HG03521 (cell line): ENCODE measurements at regions not wholly inside any gene's neighbourhood (a gene's known extent, or its start where the extent isn't known, plus 50 kb on each side); places are given as distances from the start of the nearest gene placed in this dataset.

Experiments used
- ATAC-seq: cut with Tn5 transposase; IDR thresholded peaks from one replicate; pipeline ENCODE4 v1.9.1; 2021; ENCODE audit warnings: mild to moderate bottlenecking, moderate library complexity; ENCODE audit not compliant: unreplicated experiment

DNA sequence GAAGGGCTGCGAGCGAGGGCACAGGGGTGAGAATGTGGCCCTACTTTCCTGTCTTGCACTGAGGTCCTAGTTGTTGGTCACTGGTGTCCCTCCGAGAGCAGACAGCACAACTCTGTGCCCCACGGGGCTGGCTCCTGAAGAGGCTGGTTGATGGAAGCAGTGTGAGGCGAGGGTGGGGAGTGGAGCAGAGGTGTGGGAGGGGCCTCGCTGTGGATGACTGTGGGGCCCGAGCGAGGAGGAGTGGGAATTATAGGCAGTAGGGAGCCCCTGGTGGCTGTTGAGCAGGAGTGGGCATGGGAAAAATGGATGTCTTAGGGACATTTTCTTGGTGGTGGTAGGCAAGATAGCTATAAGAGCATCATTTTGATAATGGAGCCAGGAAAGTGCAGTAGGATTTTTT lies 660.5 kb upstream of the HS6ST1 start:
- ATAC-seq: no peak

- ATAC-seq: no peak
These were observed 661.8 kb upstream of the HS6ST1 start for GRCh38 chr2:128980475-128980874.

DNA sequence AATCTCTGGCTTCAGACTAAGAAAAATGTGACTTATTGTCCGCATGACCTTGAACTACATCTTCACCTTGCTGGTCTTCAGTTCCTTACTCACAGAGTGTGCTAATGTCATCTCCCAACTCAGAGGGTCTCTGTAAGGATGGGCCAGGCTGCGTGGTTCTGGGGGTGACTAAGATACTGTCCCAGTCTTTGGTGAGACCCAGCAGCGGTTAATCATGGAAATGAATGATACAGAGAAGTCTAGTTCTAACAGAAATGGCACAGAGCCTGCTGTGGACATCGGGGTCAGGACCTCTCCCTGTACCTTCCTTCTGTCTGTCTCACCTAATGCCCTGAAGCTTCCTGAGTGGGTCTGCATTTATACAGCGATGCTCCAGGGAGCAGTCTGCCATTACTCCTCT lies 662.7 kb upstream of the HS6ST1 start:
- no peak for ATAC-seq

GRCh38 chr2:128982001-128982400 lies 663.3 kb upstream of the HS6ST1 start:
- no peak for ATAC-seq

DNA sequence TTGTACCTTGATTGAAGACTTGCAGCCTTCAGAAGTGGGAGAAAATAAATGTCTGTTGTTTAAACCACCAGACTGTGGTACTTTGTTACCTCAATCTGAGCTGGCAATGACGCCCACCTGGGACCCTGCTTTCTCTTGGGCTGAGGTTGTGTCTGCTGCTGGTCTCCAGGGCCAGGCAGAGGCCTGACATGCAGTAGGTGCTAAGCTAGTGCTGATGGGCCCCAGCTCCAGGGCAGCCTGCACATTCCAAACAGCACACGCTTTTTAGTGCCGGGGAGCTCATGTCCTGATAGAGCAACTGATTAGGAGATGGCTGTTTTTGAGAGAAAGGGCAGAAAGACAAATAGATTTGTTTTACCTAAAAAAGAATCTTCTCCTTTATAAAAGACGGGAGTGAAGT lies 664.0 kb upstream of the HS6ST1 start:
- no peak for ATAC-seq

GRCh38 chr2:128983094-128983493 lies 664.4 kb upstream of the HS6ST1 start:
- no peak for ATAC-seq

- no peak for ATAC-seq
These were observed 665.4 kb upstream of the HS6ST1 start for GRCh38 chr2:128984081-128984480.

GRCh38 chr2:128984855-128985254 lies 666.2 kb upstream of the HS6ST1 start:
- no peak for ATAC-seq

DNA sequence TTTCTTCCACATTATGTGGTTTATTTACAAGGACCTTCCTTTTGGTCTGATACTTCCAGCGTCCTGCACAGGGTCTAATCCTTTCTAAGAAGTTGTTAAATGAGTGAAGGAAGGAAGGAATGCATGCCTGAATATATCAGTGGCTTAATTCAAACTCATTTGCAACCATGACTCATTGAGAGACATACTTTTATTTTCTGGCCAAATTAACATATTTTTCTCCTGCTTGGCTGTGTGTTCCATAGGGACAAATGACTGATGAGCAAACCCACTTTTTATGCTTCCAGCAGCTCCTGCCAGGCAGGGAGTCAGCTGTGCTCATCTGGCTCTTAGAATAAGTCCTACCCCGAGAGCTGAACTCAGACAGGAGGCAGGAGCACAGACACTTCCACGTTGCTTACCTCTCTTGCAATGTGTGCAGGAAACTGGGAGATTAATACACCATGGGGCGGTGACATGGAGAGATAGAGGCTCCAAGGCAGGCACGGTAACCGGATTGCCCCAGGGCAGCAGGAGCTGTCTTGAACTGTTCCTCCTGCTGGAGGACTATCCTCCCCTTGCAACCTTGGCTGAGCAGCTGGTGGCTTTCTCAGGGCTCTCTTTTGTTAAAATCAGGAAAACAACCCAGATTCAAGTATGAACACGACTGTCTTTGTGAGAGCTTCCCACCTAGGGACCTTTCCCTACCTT lies 667.5 kb upstream of the HS6ST1 start:
- ATAC-seq: no peak

DNA sequence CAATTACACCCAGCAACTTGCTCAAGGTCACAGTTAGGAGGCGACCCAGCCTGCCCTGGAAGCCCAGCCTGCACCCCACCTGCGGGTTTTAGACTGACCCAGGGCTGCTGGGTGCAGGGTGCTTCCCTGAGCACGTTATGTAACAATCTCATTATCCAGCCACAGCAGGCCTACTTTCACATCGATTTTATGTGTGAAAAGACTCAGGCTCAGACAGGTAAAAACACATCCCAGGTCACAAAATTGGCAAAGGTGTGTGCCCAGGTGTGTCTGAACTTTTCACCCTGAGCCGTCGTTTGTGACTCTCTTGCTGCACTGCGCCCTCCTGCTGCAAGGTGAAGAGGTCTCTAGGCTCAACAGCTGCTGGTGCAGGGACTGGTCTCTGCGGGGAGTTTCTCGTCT lies 668.2 kb upstream of the HS6ST1 start:
- ATAC-seq: no peak

DNA sequence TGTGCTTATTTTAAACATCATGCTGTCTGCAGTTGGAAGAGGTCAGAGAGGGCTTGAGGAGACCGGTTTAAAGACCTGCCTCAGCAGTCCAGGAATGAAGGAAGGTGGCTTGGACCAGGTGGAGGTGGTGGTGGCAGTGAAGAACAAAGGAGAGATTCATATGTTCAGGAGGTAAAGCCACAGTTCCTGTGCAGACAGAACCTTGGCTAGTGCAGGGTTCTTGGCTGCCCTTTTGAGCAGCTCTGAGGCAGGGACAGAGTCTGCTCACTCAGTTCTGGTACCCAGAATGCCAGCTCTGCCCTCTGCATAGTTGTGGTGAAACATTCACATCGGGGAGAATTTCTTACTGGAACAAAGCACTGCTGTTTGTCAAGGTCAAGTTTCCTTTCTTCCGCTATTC lies 669.7 kb upstream of the HS6ST1 start:
- no peak for ATAC-seq

DNA sequence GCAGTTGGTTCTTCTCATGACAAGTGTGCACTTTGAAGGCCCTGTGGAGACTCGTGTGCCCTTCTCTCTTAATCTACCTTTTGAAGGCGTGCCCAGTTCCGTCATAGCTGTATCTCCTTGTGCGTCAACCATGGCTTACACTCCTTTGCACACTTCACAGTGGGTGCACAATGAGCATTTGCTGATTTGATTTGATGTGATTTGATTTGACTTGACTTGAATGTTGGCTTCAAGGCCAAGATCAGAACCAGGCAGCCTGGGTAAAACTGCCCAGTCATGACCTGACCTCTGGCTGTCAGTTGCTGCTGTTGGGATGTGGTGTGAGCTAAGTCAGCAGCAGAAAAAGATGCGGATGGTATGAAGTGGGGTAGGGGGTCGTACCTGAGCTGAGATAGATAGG lies 670.3 kb upstream of the HS6ST1 start:
- no peak for ATAC-seq

GRCh38 chr2:128995086-128995485 lies 676.4 kb upstream of the HS6ST1 start:
- ATAC-seq: no peak

DNA sequence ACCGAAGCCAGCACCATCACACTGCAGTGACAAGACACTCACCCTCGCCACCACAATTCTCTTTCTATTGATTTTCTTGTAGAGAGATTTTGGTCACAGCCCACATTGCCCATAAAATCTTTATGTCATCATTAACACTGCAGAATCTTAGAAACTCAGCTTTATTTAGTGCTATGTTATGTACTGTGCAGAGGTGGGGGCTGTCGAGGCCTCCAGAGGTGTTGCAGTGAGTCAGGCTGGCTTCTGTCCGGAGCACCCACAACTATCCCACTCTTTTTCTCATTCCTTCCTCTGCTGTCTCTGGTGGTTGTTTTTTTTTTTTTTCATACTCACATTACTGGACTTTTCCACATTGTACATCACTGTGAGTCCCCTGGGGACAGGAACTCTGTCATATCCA lies 677.4 kb upstream of the HS6ST1 start:
- ATAC-seq: no peak

DNA sequence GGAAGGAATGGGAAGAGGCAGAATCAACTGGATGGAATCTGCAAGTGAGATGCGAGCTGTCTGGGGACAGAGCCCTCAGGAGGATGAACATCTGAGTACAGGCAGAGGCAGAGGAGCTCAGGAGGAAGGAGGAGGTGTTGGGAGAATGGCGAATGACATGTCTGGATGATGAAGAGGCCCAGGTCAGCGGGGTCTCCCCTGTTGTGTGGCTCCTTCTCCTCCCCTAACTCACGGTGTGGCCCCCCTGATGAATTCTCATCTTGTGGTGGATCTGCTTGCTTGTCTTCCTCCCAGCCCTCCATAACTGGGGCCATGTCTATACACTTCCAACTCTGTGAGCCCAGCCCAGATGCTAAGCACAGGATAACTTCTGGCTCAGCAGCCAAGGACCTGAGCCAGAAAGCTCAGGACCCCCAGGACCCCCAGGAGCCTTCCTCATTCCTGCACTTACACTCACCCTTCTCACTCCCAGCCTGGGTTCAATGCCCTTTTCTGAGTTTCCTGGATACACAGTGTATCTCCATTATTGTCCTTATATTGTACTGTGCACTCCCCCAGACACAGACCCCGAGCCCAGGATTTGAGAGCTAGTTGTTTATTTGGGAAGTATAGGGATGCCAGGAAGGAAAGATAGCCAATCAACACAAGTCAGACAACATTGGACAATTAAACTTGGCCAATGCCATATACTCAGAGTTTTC lies 678.6 kb upstream of the HS6ST1 start:
- no peak for ATAC-seq

GRCh38 chr2:129001926-129002325 lies 683.3 kb upstream of the HS6ST1 start:
- no peak for ATAC-seq

DNA sequence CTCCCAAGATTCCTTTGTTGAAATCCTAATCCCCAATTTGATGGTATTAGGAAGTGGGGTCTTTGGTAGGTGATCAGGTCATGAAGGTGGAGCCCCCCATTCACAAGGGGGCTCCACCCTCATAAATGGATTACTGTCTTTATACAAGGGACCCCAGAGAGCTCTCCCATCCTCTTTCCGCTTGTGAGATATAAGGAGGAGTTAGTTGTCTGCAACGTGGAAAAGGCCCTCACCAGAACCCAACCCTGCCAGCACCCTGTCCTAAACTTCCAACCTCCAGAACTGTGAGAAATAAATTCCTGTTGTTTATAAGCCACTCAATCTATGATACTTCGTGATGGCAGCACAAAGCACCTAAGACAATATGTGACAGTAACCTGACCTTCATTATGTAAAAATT lies 684.1 kb upstream of the HS6ST1 start:
- ATAC-seq: no peak

GRCh38 chr2:129004485-129004884 lies 685.8 kb upstream of the HS6ST1 start:
- ATAC-seq: no peak

DNA sequence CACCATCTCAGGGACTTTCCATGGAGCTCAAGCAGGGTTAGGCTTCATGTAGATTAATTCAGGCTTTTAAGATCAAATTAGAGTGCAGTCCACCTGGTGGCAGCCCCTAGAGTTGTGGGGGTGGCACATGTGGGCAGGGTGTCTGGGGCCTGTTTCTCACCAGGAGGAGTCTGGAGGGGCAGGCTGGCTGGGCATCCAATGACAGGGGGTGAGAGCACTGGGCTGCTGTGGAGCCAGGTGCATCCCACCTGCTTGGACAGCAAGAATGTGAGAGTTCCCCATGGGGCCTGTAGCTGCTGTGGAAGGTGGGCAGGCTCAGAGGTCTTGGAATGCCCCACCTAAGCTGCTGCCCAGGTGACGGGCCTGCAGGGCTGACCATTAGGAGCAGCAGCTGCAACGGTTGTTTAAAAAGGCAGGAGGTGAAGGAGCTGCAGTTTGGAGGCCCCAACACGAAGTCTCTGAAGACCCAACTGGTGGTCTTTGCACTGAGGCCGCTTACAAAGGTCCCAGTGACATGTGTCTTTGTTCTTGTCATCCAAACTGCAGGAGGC lies 686.3 kb upstream of the HS6ST1 start:
- ATAC-seq: no peak

DNA sequence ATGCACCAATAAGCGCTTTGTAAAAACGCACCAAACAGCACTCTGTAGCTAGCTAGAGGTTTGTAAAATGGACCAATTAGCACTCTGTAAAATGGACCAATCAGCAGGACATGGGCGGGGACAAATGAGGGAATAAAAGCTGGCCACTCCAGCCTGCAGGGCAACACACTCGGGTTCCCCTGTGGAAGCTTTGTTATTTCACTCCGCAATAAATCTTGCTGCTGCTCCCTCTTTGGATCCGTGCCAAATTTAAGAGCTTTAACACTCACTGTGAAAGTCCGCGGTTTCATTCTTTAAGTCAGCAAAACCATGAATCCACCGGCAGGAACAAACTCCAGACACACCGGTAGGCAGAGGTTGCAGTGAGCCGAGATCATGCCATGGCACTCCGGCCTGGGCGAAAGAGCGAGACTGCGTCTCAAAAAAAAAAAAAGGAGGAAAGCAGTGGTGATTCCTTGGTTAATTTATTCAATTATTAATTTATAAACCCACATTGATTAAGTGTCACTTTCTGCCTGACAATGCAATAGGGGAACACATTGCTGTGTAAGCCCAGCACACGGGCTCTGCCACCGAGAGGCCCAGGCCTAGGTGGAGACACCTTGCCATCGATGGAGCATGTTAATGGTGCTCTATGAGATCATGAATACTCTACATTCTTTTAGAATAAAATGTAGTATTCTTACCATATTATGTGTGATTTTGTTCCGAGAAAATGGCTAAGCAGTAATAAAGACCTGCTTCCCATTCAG lies 687.6 kb upstream of the HS6ST1 start:
- ATAC-seq: no peak

- no peak for ATAC-seq
These were observed 688.2 kb upstream of the HS6ST1 start for GRCh38 chr2:129006901-129007300.
